D721Med (cell line): ENCODE measurements at regions not wholly inside any gene's neighbourhood (a gene's known extent, or its start where the extent isn't known, plus 50 kb on each side); places are given as distances from the start of the nearest gene placed in this dataset.

Experiments used
- DNase-seq: peaks from one replicate; pipeline ENCODE4 v3.0.0; 2011; ENCODE audit warnings: low spot score; ENCODE audit not compliant: insufficient read length
- FAIRE-seq: peaks from 2 replicates; lab custom pipeline; 2011; peaks lifted over from hg19 to GRCh38; lab: Jason Lieb, UNC
- TF ChIP-seq, protein P1 (sequence below): IDR thresholded peaks from 2 replicates; pipeline ENCODE4 v1.5.1; 2012; ENCODE audit warnings: mild to moderate bottlenecking, control low read depth; ENCODE audit not compliant: insufficient read depth; ENCODE audit errors: missing control alignments

DNA sequence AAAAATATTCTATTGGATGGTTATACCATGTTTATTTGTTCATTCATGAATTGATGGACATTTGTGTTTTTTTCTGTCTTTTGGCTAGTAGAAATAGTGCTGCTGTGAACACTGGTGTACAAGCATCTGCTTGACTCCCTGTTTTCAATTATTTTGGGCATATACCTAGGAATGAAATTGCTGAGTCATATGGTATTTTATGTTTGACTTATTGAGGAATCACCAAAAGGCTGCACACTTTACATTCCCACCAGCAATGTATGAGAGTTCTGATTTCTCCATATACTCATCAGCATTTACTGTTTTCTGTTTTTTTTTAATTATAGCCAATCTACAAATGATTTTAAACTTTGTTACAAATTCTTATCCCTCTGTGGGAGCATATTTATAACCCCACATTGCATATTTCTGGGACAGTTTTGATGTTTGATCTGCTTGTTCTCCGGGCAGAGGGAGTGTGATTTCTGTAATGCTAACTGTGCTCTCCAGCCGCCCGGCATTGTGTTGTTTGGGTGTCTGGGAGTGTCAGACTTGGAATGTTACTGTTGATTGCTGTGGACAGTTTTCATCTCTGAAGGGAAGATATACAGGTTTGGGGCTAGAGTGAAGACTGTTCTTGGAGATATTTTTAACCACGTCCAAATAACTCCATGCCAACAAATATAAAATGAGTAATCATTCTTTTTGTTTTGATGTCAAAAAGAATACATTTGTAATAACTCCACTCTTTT lies 60.5 kb upstream of the PGRMC2 start:
- TF ChIP-seq, protein P1, sequence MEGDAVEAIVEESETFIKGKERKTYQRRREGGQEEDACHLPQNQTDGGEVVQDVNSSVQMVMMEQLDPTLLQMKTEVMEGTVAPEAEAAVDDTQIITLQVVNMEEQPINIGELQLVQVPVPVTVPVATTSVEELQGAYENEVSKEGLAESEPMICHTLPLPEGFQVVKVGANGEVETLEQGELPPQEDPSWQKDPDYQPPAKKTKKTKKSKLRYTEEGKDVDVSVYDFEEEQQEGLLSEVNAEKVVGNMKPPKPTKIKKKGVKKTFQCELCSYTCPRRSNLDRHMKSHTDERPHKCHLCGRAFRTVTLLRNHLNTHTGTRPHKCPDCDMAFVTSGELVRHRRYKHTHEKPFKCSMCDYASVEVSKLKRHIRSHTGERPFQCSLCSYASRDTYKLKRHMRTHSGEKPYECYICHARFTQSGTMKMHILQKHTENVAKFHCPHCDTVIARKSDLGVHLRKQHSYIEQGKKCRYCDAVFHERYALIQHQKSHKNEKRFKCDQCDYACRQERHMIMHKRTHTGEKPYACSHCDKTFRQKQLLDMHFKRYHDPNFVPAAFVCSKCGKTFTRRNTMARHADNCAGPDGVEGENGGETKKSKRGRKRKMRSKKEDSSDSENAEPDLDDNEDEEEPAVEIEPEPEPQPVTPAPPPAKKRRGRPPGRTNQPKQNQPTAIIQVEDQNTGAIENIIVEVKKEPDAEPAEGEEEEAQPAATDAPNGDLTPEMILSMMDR: no peak
- DNase-seq (no peak), FAIRE-seq (no peak)

DNA sequence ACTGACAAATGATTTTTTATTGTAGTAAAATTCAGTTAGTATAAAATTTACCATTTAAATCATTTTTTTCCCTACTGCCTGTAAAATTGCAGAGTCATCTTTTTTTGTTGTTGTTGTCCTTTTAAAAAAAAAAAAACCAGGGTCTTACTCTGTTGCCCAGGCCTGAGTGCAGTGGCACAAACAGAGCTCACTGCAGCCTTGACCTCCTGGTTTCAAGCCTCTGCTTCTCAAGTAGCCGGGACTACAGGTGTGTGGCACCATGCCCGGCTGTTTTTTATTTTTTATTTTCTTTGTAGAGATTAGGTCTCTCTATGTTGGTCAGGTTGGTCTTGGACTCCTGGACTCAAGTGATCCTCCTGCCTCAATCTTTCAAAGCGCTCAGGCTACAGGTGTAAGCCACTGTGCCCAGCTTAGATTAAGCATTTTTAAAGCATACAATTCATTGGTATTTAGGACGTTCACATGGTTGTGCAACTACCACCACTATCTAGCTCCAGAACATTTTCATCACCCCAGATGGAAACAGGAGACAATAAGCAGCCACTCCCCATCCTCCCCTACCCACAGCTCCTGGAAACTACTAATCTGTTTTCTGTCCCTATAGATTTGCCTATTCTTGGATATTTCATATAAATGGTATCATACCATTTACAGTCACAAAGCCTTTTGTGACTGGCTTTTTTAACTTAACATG lies 59.7 kb upstream of the PGRMC2 start:
- TF ChIP-seq, protein P1: no peak
- no peak for FAIRE-seq
- no peak for DNase-seq

DNA sequence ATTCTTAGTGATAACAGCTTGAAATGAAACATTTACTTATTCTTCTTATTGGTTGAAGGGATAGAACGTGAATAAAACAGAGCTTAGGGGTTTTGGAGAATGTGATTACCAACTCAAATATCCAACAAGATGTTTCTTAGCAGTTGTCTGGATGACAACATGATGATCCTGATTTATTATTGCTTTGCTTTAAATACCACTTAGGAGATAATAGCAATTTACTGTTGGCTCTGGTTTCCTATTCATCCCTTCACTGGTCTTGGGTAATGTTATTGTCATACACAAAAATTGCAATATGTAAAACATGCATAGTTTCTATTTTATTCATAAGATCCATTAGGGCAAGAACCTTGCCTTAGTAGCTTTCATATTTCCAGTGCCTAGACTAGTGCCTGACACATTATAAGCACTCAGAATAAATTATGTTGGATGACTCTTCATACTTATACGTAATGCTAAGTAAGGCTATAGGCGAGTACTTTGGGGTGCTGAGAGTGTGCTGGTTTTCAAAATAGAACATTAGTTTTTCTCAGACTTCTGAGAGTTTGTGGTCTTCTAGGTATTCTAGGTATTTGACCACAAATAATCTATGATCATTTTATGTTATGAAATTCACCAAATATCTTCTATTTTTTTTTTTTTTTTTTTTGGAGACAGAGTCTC lies 58.6 kb upstream of the PGRMC2 start:
- TF ChIP-seq, protein P1: no peak
- FAIRE-seq (no peak), DNase-seq (no peak)

DNA sequence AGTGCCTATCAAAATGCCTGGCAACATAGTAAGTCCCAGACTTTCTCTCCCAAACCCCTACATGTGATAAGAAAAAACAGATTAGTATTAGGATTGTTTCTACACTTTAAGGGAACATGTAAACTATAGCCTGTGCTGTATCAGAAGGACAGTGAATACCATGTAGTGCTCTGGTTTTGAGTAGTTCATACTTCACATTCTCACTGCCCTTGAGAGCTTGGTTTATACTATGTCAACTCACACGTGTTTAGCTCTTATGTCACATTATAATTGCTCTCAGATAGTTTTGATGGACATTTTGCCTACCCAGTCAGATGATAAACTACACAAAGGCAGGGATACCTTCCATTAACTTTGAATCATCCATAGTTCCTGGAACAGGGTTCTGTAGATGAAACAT lies 58.0 kb upstream of the PGRMC2 start:
- DNase-seq: no peak
- no peak for FAIRE-seq
- TF ChIP-seq, protein P1: no peak

DNA sequence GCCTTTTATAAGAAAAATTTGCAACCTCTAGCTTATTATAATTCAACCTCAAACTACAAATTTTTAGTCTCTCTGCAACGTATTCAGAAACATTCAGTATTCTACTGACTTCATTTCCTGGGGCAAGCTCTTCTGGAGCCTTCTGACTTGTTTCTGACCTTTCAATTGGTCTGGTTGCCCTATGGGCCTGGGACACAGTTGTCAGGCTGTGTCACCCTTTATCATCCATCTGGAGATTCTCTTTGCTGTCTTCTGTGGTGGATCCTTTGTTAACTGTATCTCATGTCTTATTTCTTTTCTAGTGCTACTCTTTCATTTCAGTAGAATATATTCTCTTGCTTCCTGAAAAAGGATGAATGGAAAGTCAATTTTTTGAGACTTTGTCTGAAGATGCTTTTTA lies 55.1 kb upstream of the PGRMC2 start:
- DNase-seq (no peak), FAIRE-seq (no peak)
- TF ChIP-seq, protein P1: no peak

DNA sequence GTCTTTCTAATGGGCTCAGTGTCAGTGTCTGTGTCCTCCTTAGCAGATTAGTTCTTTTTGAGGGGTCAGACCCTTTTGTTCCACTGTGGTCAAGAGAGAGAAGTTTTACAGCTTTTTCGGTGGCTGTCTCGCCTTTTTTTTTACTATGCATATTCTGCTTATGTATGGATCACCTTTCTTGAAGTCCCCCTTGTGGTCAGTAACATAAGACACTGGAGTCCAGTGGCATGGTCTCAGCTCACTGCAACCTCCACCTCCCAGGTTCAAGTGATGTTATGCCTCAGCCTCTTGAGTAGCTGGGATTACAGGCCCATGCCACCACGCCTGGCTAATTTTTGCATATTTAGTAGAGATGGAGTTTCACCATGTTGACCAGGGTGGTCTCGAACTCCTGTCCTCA lies 54.0 kb upstream of the PGRMC2 start:
- DNase-seq (no peak), FAIRE-seq (no peak)
- TF ChIP-seq, protein P1: no peak
